DND-41 (cell line): ENCODE measurements at regions not wholly inside any gene's neighbourhood (a gene's known extent, or its start where the extent isn't known, plus 50 kb on each side); places are given as distances from the start of the nearest gene placed in this dataset.

ENCODE experiments used
- ATAC-seq: fragments of 200-7000 bp; cut with Tn5 transposase; 3 replicates; pipeline ENCODE4 v1.9.1; 2021; ENCODE audit warnings: low read depth; ENCODE audit not compliant: insufficient read depth
- DNase-seq: peaks from one replicate; pipeline ENCODE4 v3.0.0-alpha.2; 2020
- H2AFZ ChIP-seq: 2 replicates; pipeline ENCODE4 v1.6.0; 2012; ENCODE audit warnings: low read depth, low read length
- H3K27ac ChIP-seq: 2 replicates; pipeline ENCODE4 v1.5.1; 2012; ENCODE audit warnings: low read length, inconsistent platforms
- H3K27me3 ChIP-seq: fragments of 200-600 bp; sonication (generic); 2 replicates; pipeline ENCODE4 v1.6.0; 2012; ENCODE audit warnings: low read length, mild to moderate bottlenecking, inconsistent platforms; ENCODE audit not compliant: insufficient read depth, poor library complexity
- H3K36me3 ChIP-seq: 2 replicates; pipeline ENCODE4 v1.5.1; 2012; ENCODE audit warnings: low read length, inconsistent platforms; ENCODE audit not compliant: insufficient read depth
- H3K4me1 ChIP-seq: 2 replicates; pipeline ENCODE4 v1.5.1; 2012; ENCODE audit warnings: mild to moderate bottlenecking, low read length; ENCODE audit not compliant: insufficient read depth
- H3K4me2 ChIP-seq: 2 replicates; pipeline ENCODE4 v1.6.0; 2012; ENCODE audit warnings: mild to moderate bottlenecking, moderate library complexity, low read length, inconsistent platforms; ENCODE audit not compliant: insufficient read depth
- H3K4me3 ChIP-seq, 2 experiments: fragments of 200-600 bp in 1 of 2; shearing (Covaris generic) in 1 of 2; 2 replicates each; pipeline ENCODE4 v1.5.1; 2012 to 2016; ENCODE audit warnings: inconsistent platforms in 2 of 2, low read length in 2 of 2, mild to moderate bottlenecking in 2 of 2, low read depth in 1 of 2, moderate library complexity in 1 of 2
- H3K79me2 ChIP-seq: 2 replicates; pipeline ENCODE4 v1.6.0; 2012; ENCODE audit warnings: low read length, inconsistent platforms; ENCODE audit not compliant: insufficient read depth
- H3K9ac ChIP-seq: 2 replicates; pipeline ENCODE4 v1.6.0; 2012; ENCODE audit warnings: low read depth, mild to moderate bottlenecking, inconsistent platforms, low read length, moderate library complexity
- H3K9me3 ChIP-seq: 2 replicates; pipeline ENCODE4 v1.5.1; 2012; ENCODE audit warnings: low read length, moderate library complexity, mild to moderate bottlenecking, inconsistent platforms; ENCODE audit not compliant: insufficient read depth, severe bottlenecking
- H4K20me1 ChIP-seq: 2 replicates; pipeline ENCODE4 v1.6.0; 2012; ENCODE audit warnings: low read length; ENCODE audit not compliant: insufficient read depth
- EZH2 ChIP-seq: IDR thresholded peaks from 3 replicates; pipeline ENCODE4 v1.6.1; 2012; ENCODE audit warnings: borderline replicate concordance, low read depth, mild to moderate bottlenecking, moderate library complexity, low read length, inconsistent platforms; ENCODE audit not compliant: severe bottlenecking
- TF ChIP-seq, protein P1 (sequence below): IDR thresholded peaks from 2 replicates; pipeline ENCODE4 v1.5.1; 2012; ENCODE audit warnings: borderline replicate concordance, low read length, moderate library complexity, mild to moderate bottlenecking; ENCODE audit not compliant: poor library complexity, severe bottlenecking; ENCODE audit errors: extremely low read depth

GRCh38 chr19:30802424-30803013, 430.3 kb downstream of the ZNF536 start:
- Histone ChIP-seq H3K9ac (no peak overlapping the region), H3K9me3 (no peaks in the 10 kb centered on the region), H3K4me1 (no peaks in the 10 kb centered on the region), H3K79me2 (no peaks in the 10 kb centered on the region), H3K4me3 (no peak overlapping the region), H4K20me1 (no peaks in the 10 kb centered on the region), H3K4me2 (no peak overlapping the region), H2AFZ (no peak overlapping the region), H3K27me3 (peaks cover 2% of the 10 kb centered on the region), H3K36me3 (no peaks in the 10 kb centered on the region), H3K27ac (no peak overlapping the region)
- DNase-seq (no peak), ATAC-seq (no peak)
- no peak for TF ChIP-seq EZH2
- TF ChIP-seq, protein P1, sequence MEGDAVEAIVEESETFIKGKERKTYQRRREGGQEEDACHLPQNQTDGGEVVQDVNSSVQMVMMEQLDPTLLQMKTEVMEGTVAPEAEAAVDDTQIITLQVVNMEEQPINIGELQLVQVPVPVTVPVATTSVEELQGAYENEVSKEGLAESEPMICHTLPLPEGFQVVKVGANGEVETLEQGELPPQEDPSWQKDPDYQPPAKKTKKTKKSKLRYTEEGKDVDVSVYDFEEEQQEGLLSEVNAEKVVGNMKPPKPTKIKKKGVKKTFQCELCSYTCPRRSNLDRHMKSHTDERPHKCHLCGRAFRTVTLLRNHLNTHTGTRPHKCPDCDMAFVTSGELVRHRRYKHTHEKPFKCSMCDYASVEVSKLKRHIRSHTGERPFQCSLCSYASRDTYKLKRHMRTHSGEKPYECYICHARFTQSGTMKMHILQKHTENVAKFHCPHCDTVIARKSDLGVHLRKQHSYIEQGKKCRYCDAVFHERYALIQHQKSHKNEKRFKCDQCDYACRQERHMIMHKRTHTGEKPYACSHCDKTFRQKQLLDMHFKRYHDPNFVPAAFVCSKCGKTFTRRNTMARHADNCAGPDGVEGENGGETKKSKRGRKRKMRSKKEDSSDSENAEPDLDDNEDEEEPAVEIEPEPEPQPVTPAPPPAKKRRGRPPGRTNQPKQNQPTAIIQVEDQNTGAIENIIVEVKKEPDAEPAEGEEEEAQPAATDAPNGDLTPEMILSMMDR: no peak

DNA sequence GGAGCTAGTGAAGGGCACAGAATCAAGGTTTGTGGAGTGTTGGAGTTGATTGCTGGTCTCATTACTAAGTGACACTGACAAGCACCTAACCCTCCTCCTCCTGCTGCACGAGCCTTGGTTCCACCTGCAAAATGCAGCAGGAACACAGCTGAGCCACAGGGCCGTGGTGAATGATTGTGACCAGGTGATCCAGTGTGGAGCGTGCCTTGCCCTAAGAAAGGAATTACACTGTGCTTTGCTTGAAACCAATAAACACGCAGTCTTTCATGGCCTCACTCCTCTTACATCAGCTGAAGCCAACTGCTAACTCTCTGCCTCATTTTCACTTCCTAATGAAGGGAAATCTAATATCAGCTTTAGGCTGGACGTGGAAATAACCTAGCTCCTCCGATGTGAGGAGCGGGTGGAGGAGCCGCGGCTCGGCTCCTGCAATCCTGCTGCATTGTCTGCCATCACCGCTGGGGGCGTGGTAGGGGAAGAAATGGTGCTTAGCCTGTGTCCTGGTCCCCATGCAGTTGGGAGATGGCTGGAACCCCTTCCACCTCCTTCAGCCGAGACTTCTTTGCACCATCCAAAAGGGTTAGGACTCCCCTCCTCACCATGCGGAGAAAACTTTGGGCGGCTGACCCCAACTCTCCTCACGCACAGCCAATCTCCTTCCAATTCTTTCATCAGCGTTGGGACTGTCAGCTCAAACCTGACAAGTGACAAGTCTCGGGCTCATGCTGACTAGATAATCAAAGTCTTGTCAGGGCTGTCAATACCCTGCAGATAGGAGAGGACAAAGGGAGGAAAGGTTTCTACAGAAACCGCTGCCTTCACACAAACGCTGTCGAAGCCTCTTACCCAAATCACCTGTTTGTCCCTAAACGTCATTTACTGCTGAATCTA, 427.9 kb downstream of the ZNF536 start:
- ATAC-seq (no peak), DNase-seq (peak; percentile 6)
- TF ChIP-seq EZH2: no peak
- TF ChIP-seq, protein P1: peak; percentile 14
- no peak overlapping the region for H3K9ac ChIP-seq
- H3K36me3 ChIP-seq: no peaks in the 10 kb centered on the region
- no peak overlapping the region for H3K4me2 ChIP-seq
- H2AFZ ChIP-seq: no peak overlapping the region
- H3K27ac ChIP-seq: no peak overlapping the region
- no peaks in the 10 kb centered on the region for H4K20me1 ChIP-seq
- no peaks in the 10 kb centered on the region for H3K9me3 ChIP-seq
- no peaks in the 10 kb centered on the region for H3K79me2 ChIP-seq
- no peaks in the 10 kb centered on the region for H3K4me1 ChIP-seq
- H3K27me3 ChIP-seq: no peaks in the 10 kb centered on the region
- no peak overlapping the region for H3K4me3 ChIP-seq

GRCh38 chr19:30795727-30796126, 423.5 kb downstream of the ZNF536 start:
- Histone ChIP-seq H3K27me3 (no peaks in the 10 kb centered on the region), H3K27ac (no peak overlapping the region), H4K20me1 (no peaks in the 10 kb centered on the region), H3K36me3 (no peaks in the 10 kb centered on the region), H3K9me3 (no peaks in the 10 kb centered on the region), H3K4me2 (no peak overlapping the region), H2AFZ (no peak overlapping the region), H3K4me3 (no peak overlapping the region), H3K4me1 (no peaks in the 10 kb centered on the region), H3K9ac (no peak overlapping the region), H3K79me2 (no peaks in the 10 kb centered on the region)
- DNase-seq (no peak), ATAC-seq (no peak)
- TF ChIP-seq, protein P1: no peak
- TF ChIP-seq EZH2: no peak
